ENCODE measurements at regions not wholly inside any gene's neighbourhood (a gene's known extent, or its start where the extent isn't known, plus 50 kb on each side); places are given as distances from the start of the nearest gene placed in this dataset.

DNA sequence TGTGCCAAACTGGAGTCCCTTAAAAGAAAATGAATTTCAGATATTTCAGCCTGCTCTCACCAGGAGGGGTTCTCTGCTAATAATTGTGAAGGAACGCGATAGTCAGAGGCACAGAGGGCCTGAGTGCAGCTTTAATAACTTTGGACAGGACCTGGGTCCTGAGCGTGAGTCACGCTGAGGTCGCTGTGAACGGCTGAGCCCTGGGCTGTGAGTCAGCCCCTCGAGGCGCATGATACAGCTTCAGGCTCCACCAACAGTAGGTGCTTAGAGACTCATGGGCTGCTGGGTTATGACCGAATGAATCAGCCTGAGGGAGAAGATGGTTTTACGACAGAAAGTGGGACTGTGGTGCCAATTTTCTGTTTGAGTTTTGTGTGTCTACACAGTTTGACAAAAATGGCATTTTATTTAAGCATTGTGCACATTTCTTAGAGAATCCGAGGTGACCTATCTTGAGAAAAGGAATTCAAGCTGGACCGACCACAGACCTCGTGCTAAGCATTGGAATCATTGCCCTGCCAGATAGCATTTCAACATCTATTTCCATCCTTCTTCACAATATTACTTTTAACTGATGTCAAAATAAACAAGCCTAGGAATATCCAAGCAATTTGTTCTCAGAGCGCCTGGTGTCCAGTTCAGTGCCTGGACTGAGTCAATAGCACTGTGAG lies 183.0 kb downstream of the THBS2 start:
- no peak overlapping the region for H3K4me3 ChIP-seq (ENCODE audit: low read length)
- H3K4me1 ChIP-seq (ENCODE audit: insufficient read depth, low read length), result no peaks in the 10 kb centered on the region
- H3K9me3 ChIP-seq (ENCODE audit: low read depth, low read length), result no peaks in the 10 kb centered on the region
- no peaks in the 10 kb centered on the region for H3K27me3 ChIP-seq (ENCODE audit: insufficient read depth, low read length)

DNA sequence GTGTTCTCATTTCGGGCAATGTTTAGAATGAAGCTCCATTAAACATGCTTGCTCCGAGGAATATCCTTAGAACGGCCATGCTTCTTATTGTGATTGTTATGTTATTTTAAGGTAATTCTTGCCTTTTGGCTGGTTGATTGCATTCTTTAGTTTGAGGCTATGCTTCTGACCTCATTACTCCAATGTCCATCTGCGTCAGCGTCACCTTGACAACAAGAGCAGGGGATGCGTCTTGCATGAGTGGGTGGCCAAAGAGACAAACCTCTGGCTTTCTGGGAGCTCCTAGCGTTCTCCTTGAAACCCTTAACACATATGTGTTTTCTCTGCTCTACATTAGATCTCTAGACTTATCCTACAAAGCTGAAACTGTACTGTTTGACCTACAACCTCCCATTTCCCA lies 184.3 kb downstream of the THBS2 start:
- H3K4me1 ChIP-seq (ENCODE audit: insufficient read depth, low read length), result no peaks in the 10 kb centered on the region

DNA sequence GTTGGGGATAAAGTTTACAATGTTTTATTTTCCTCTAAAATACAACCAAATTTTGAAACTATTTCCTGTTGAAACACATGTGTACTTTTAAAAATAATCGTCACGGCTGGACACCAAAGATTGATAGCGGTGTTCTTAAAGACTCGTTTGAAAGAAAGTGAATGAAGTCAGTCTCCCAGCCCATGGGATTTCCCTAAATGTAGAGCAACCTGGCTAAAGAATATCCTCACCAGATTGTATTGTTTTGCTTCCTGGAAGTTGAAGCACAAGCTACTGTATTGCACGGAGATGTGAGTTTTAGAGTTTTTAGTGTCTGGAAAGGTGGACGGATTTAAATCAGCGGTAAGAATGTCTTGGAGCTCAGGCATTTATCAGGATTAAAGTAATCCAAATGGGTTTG lies 189.5 kb downstream of the THBS2 start:
- no peaks in the 10 kb centered on the region for H3K9me3 ChIP-seq (ENCODE audit: low read depth, low read length)
- H3K27me3 ChIP-seq (ENCODE audit: insufficient read depth, low read length), result no peaks in the 10 kb centered on the region
- no peak overlapping the region for H3K4me3 ChIP-seq (ENCODE audit: low read length)
- no peaks in the 10 kb centered on the region for H3K4me1 ChIP-seq (ENCODE audit: insufficient read depth, low read length)

More for the DNA sequence above, 184.3 kb downstream of the THBS2 start:
- no peaks in the 10 kb centered on the region for H3K27me3 ChIP-seq (ENCODE audit: insufficient read depth, low read length)
- no peaks in the 10 kb centered on the region for H3K9me3 ChIP-seq (ENCODE audit: low read depth, low read length)
- no peak overlapping the region for H3K4me3 ChIP-seq (ENCODE audit: low read length)

DNA sequence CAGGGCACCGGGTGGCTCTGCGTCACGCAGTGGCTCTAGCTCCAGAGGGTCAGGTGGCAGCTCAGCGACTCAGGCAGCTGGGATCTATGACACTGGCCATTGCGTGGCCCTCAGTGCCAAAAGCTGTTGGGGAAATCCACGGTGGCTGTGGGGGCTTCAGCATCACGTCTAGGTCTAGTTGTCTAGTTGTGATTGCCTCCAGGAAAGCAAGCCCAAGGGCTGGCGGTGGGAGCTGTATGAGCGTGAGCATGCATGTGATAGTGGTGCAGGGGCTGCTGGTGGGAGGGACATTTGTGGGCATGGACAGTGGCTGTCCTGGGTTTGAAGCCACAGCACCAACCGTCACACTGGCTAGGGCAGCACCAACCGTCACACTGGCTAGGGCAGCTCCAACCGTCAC lies 191.4 kb downstream of the THBS2 start:
- no peak overlapping the region for H3K4me3 ChIP-seq (ENCODE audit: low read length)
- H3K4me1 ChIP-seq (ENCODE audit: insufficient read depth, low read length), result no peaks in the 10 kb centered on the region
- H3K27me3 ChIP-seq (ENCODE audit: insufficient read depth, low read length), result no peaks in the 10 kb centered on the region

DNA sequence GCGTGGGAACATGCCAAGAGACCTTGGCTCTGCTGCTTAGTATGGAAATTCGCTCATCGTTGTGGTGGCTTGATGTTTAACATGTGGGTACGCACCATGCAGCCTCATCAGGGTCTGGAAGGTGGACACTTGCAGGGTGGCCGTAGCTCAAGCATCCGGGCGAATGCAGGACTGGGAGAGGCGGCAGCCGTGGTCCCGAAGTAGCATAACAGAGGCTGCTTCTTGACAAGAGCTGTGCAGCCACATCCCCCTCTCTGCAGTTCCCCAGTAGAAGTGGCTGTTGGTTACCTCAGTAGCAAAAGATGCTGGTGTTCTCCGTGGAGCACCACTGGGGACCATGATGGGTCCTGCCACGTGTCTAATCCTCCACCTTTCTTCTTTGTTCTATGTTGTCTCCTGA lies 195.0 kb downstream of the THBS2 start:
- Histone ChIP-seq H3K4me1 (ENCODE audit: insufficient read depth, low read length) (no peaks in the 10 kb centered on the region), H3K4me3 (ENCODE audit: low read length) (no peak overlapping the region), H3K9me3 (ENCODE audit: low read depth, low read length) (peaks cover 4% of the 10 kb centered on the region), H3K27me3 (ENCODE audit: insufficient read depth, low read length) (no peaks in the 10 kb centered on the region)

More for the DNA sequence above, 191.4 kb downstream of the THBS2 start:
- no peaks in the 10 kb centered on the region for H3K9me3 ChIP-seq (ENCODE audit: low read depth, low read length)

DNA sequence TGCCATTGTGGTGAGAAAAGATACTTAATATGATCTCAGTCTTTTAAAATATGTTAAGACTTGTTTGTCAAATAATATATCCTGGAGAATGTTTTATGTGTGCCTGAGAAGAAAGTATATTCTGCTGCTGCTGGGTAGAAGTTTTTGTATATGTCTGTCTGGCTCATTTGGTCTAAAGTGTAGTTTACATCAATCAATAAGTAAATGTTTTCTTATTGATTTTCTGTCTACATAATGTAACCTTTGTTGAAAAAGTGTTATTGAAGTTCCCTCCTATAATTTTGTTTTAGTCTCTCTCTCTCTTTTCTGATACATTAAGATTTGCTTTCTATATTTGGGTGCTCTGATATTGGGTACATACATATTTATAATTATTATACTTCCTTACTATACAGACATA lies 201.2 kb downstream of the THBS2 start:
- H3K9me3 ChIP-seq (ENCODE audit: low read depth, low read length), result peaks cover 4% of the 10 kb centered on the region
- H3K4me3 ChIP-seq (ENCODE audit: low read length), result no peak overlapping the region
- H3K4me1 ChIP-seq (ENCODE audit: insufficient read depth, low read length), result no peaks in the 10 kb centered on the region
- H3K27me3 ChIP-seq (ENCODE audit: insufficient read depth, low read length), result no peaks in the 10 kb centered on the region

DNA sequence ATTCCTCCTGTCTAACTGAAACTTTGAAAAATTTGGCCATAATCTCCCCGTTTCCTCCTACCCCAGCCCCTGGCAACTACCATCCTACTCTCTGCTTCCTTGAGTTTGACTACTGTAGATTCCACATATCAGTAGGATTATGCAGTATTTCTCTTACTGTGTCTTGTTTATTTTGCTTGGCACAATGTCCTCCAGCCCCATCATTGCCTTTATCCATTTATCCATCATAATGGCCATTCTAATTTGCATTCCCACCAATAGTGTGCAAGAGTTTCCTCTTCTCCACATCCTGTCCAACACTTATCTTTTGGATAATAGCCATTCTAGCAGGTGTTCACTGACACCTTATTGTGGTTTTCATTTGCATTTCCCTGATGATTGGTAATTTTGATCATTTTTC lies 202.3 kb downstream of the THBS2 start:
- Histone ChIP-seq H3K27me3 (ENCODE audit: insufficient read depth, low read length) (no peaks in the 10 kb centered on the region), H3K9me3 (ENCODE audit: low read depth, low read length) (peaks cover 4% of the 10 kb centered on the region), H3K4me1 (ENCODE audit: insufficient read depth, low read length) (no peaks in the 10 kb centered on the region), H3K4me3 (ENCODE audit: low read length) (no peak overlapping the region)

DNA sequence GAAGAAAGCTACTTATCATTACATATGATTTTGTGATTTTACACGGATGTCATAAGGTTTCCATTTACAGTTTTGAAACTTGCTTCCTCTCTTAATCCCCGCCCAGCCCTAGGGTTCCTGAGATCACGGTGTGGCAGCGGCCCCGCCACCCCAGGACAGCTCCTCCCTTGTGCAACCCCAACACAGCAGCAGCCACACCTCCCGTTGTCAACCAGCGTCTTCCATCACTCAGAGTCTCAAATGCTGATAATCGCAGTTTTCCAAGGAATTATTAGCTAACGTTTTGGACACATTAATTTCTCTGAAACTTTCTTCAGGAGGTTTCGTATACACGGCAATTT lies 204.8 kb downstream of the THBS2 start:
- Histone ChIP-seq H3K27me3 (ENCODE audit: insufficient read depth, low read length) (no peaks in the 10 kb centered on the region), H3K9me3 (ENCODE audit: low read depth, low read length) (no peaks in the 10 kb centered on the region), H3K4me1 (ENCODE audit: insufficient read depth, low read length) (no peaks in the 10 kb centered on the region), H3K4me3 (ENCODE audit: low read length) (no peak overlapping the region)

DNA sequence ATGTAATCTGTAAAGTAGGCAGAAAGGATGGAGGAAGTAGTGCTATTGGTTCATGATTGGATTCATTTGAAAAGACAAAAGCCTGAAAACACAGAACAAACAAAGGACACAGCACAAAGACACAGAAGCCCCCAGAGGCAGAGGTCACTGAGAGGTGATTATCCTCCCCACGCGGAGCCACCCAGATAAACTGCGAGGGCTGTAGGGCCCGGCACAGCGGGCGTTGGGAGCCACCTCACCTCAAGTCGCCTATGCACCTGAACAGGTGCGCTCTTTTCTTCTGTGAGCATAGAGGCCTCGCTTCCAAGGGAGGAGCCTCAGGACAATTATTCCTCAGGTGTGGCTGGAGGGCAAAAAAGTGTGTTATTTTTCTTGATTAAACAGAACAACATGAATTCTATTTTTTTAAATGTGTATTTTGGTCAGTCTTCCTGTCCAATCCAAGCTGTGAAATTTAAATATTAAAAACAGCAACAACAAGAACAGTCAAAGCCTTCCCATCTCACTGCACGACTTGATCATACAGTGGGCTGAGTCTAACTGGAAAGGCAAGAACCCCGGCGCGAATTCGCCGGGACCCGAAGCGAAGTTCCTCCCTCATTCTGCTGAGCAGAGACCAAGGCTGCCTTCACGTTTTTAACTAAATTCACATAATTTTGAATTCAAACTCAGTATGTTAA lies 205.3 kb downstream of the THBS2 start:
- H3K4me3 ChIP-seq (ENCODE audit: low read length), result no peak overlapping the region
- no peaks in the 10 kb centered on the region for H3K9me3 ChIP-seq (ENCODE audit: low read depth, low read length)
- no peaks in the 10 kb centered on the region for H3K4me1 ChIP-seq (ENCODE audit: insufficient read depth, low read length)
- H3K27me3 ChIP-seq (ENCODE audit: insufficient read depth, low read length), result no peaks in the 10 kb centered on the region

DNA sequence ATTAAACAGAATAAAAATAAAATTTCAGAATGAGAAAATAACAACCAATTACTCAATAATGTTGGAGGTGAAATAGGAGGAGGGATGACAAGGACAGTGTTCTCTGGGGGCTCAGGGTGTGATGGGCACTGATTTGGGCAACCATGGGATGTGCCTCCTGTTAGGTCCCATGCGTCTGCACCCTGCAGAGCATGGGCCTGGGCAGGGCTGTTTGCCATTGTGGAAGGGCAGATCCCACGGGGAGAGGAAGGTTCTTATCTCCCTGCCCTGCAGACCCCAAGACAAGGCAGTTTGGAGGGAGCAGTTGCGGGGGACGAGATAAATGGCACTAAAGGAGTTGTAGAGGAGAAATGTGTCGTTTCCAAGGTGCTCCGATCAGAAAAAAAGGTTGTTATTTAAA lies 206.3 kb downstream of the THBS2 start:
- no peak overlapping the region for H3K4me3 ChIP-seq (ENCODE audit: low read length)
- H3K27me3 ChIP-seq (ENCODE audit: insufficient read depth, low read length), result no peaks in the 10 kb centered on the region
- H3K9me3 ChIP-seq (ENCODE audit: low read depth, low read length), result no peaks in the 10 kb centered on the region
- no peaks in the 10 kb centered on the region for H3K4me1 ChIP-seq (ENCODE audit: insufficient read depth, low read length)

DNA sequence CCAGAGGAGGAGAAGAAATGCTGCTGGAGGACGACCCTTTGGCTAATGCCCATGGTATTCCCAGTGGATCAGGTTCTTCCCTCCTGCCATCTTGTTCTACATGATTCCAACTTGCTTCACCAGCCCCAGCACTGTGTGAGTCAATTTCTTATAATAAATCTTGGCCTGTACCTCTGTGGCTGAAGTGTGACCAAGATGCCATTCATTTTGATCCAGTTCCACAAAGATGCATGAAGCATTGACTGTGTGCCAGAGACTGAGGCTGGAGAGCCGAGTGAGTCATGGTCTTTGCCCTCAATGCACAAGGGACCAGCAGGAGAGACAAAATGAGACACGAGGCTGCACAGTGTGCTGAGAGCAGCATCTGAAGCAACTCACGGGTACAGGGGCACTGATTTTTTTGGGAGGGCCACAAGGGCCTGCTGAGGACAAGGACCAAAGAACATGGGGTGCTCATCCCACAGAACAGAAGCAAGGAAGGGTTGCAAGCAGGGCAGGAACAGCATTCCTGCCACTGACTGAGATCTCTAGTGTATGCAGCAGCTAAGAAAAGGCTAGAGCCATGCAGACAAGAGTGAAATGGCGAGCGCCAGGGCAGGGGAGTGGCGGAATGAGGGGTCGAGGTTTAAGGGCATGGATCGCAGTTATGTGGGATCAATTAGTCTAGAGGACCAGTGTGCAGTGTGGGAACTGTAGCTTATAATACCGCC lies 207.0 kb downstream of the THBS2 start:
- no peaks in the 10 kb centered on the region for H3K9me3 ChIP-seq (ENCODE audit: low read depth, low read length)
- H3K4me3 ChIP-seq (ENCODE audit: low read length), result no peak overlapping the region
- H3K27me3 ChIP-seq (ENCODE audit: insufficient read depth, low read length), result no peaks in the 10 kb centered on the region
- no peaks in the 10 kb centered on the region for H3K4me1 ChIP-seq (ENCODE audit: insufficient read depth, low read length)

DNA sequence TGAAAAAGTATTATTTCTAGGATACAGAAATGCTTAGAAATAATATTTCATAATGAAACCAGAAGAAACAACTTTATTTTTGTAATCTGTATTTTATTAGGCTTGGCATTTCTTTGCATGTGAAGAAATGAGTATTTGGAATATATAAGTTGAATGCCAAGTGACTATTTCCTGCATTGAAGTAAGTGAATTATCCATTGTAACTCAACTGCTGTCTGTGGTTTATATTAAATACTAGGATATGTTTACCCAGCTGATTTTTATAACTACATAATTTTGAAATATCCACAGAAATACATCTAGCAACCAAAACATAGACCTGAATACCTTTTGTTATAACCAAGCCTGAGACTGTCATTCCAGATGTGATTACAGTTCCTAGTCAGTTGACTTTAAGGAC lies 207.6 kb downstream of the THBS2 start:
- no peaks in the 10 kb centered on the region for H3K27me3 ChIP-seq (ENCODE audit: insufficient read depth, low read length)
- no peaks in the 10 kb centered on the region for H3K9me3 ChIP-seq (ENCODE audit: low read depth, low read length)
- H3K4me1 ChIP-seq (ENCODE audit: insufficient read depth, low read length), result no peaks in the 10 kb centered on the region

DNA sequence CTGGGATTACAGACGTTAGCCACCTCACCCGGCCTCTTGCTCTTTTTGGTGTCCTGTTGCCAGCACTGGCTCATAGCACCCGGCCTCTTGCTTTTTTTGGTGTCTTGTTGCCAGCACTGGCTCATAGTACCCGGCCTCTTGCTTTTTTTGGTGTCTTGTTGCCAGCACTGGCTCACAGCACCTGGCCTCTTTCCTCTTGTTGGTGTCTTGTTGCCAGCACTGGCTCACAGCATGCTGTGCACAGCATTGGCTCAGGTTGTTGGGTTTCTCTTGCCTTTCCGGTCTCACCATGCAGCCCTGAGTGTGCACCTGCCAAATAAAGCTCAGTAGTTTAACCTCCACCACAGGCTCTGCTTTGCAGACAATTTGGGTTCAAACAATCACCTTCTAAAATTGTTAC lies 208.2 kb downstream of the THBS2 start:
- H3K4me3 ChIP-seq (ENCODE audit: low read length), result no peak overlapping the region
- no peaks in the 10 kb centered on the region for H3K4me1 ChIP-seq (ENCODE audit: insufficient read depth, low read length)
- no peaks in the 10 kb centered on the region for H3K27me3 ChIP-seq (ENCODE audit: insufficient read depth, low read length)
- no peaks in the 10 kb centered on the region for H3K9me3 ChIP-seq (ENCODE audit: low read depth, low read length)

More for the DNA sequence above, 207.6 kb downstream of the THBS2 start:
- no peak overlapping the region for H3K4me3 ChIP-seq (ENCODE audit: low read length)

DNA sequence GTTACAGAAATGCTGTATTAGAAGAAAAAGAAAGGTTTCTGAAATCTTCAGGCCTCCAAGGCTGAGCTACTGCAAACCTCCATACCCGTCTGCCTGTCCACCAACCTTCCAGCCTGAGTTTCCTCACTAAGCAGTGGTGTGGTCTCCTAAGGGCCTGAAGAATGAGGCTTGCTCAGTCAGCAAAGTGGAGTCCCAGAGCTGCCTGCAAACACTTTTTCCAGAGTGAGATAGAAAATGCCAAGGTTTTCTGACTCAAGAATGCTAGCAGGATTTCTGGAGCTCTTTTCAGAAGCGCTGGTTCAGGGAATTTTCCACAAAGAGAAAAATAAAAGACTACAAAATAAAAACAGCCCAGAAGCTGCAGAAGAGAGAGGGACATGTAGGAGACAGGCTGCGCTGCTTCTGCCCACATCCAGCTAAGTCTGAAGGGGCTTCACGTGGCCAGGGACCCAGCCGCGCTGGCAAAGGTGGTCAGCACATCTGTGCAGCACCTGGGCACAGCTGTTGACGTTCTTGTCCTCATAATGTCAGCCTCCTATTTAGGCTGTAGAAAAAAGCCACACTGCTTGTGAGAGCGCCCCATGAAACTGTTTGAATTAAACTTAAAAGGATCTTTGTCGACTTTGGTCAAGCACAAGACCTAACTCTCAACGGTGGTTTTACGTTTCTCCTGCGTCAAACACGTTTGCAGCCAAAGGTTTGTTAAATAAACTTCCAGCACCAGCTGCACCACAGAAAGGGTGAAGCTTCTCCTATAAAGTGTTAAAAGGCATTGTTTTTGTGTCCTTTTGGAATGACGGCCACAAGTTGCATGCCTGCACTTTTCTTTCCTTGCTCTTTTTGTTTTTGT lies 209.0 kb downstream of the THBS2 start:
- no peaks in the 10 kb centered on the region for H3K9me3 ChIP-seq (ENCODE audit: low read depth, low read length)
- no peaks in the 10 kb centered on the region for H3K4me1 ChIP-seq (ENCODE audit: insufficient read depth, low read length)
- H3K27me3 ChIP-seq (ENCODE audit: insufficient read depth, low read length), result no peaks in the 10 kb centered on the region
- no peak overlapping the region for H3K4me3 ChIP-seq (ENCODE audit: low read length)

DNA sequence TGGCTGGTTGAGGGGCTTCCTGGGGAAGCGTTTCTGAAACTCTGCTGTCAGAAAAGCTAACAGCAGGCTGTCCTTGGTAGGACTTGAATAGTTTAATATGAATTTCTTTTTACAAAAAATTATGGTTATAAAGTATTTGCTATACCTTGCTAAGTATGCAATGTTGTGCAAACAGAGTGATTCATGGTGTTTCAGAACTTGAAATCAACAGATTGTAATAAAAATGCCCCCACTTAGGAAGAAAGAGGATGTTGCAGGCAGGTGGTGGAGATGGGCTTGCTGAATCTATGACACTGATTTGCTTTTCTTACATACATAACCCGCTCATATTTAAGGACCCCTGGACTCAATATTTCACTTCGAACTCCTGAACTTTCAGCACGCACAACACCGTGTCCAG lies 211.6 kb downstream of the THBS2 start:
- Histone ChIP-seq H3K4me1 (ENCODE audit: insufficient read depth, low read length) (no peaks in the 10 kb centered on the region), H3K9me3 (ENCODE audit: low read depth, low read length) (peaks cover 6% of the 10 kb centered on the region), H3K4me3 (ENCODE audit: low read length) (no peak overlapping the region), H3K27me3 (ENCODE audit: insufficient read depth, low read length) (no peaks in the 10 kb centered on the region)

Measured in mononuclear cell (primary cell).